ENCODE measurements at regions not wholly inside any gene's neighbourhood (a gene's known extent, or its start where the extent isn't known, plus 50 kb on each side); places are given as distances from the start of the nearest gene placed in this dataset.

GRCh38 chr2:223457301-223457700 is 144.9 kb downstream of the SCG2 start:
- no peak for DNase-seq (ENCODE audit: low spot score)
- no peak for TF ChIP-seq CTCF (IDR thresholded peaks at IDR 0.05; ENCODE audit: borderline replicate concordance, control extremely low read depth, extremely low read depth, insufficient read depth, missing control alignments)
- in situ Hi-C loops (cut with MboI; ENCODE audit: low sequenced_read_pairs, unreplicated experiment): no loop called here

GRCh38 chr2:223459328-223459939 is 142.7 kb downstream of the SCG2 start:
- TF ChIP-seq CTCF (IDR thresholded peaks at IDR 0.05; ENCODE audit: borderline replicate concordance, control extremely low read depth, extremely low read depth, insufficient read depth, missing control alignments): peak; percentile 9
- DNase-seq (ENCODE audit: low spot score): no peak
- in situ Hi-C loops (cut with MboI; ENCODE audit: low sequenced_read_pairs, unreplicated experiment): no loop called here

- TF ChIP-seq CTCF (IDR thresholded peaks at IDR 0.05; ENCODE audit: borderline replicate concordance, control extremely low read depth, extremely low read depth, insufficient read depth, missing control alignments): no peak
Observed at GRCh38 chr2:223460209-223460608, 142.0 kb downstream of the SCG2 start.

GRCh38 chr2:223460774-223461211 is 141.4 kb downstream of the SCG2 start:
- TF ChIP-seq CTCF (IDR thresholded peaks at IDR 0.05; ENCODE audit: borderline replicate concordance, control extremely low read depth, extremely low read depth, insufficient read depth, missing control alignments): no peak
- no peak for DNase-seq (ENCODE audit: low spot score)
- in situ Hi-C loops (cut with MboI; ENCODE audit: low sequenced_read_pairs, unreplicated experiment): no loop called here

More at GRCh38 chr2:223460209-223460608, 142.0 kb downstream of the SCG2 start:
- no peak for DNase-seq (ENCODE audit: low spot score)
- in situ Hi-C loops (cut with MboI; ENCODE audit: low sequenced_read_pairs, unreplicated experiment): no loop called here

- in situ Hi-C loops (cut with MboI; ENCODE audit: low sequenced_read_pairs, unreplicated experiment): no loop called here
- no peak for DNase-seq (ENCODE audit: low spot score)
- no peak for TF ChIP-seq CTCF (IDR thresholded peaks at IDR 0.05; ENCODE audit: borderline replicate concordance, control extremely low read depth, extremely low read depth, insufficient read depth, missing control alignments)
Observed at GRCh38 chr2:223464071-223464470, 138.1 kb downstream of the SCG2 start.

- no peak for TF ChIP-seq CTCF (IDR thresholded peaks at IDR 0.05; ENCODE audit: borderline replicate concordance, control extremely low read depth, extremely low read depth, insufficient read depth, missing control alignments)
- no peak for DNase-seq (ENCODE audit: low spot score)
- in situ Hi-C loops (cut with MboI; ENCODE audit: low sequenced_read_pairs, unreplicated experiment): no loop called here
Observed at GRCh38 chr2:223465793-223466192, 136.4 kb downstream of the SCG2 start.

Data from GM13976 (cell line).